Breast epithelium (tissue), 3 donors: ENCODE measurements at regions not wholly inside any gene's neighbourhood (a gene's known extent, or its start where the extent isn't known, plus 50 kb on each side); places are given as distances from the start of the nearest gene placed in this dataset.

Experiments used
- POLR2A ChIP-seq: fragments of 450-650 bp; IDR thresholded peaks from one replicate; pipeline ENCODE4 v1.6.1; 2016; ENCODE audit warnings: antibody characterized with exemption, mild to moderate bottlenecking, moderate library complexity
- POLR2AphosphoS5 ChIP-seq, 3 donors: sonication (generic); formaldehyde crosslinking; IDR thresholded peaks; one replicate each; pipeline ENCODE4 v1.6.1; 2017; ENCODE audit warnings: antibody characterized with exemption in 3 of 3
- TF ChIP-seq, protein P1 (sequence below), 3 donors: fragments of 450-650 bp; IDR thresholded peaks; one replicate each; pipeline ENCODE4 v1.5.1; 2016 to 2017; ENCODE audit warnings: antibody characterized with exemption in 3 of 3, mild to moderate bottlenecking in 3 of 3, moderate library complexity in 3 of 3

DNA sequence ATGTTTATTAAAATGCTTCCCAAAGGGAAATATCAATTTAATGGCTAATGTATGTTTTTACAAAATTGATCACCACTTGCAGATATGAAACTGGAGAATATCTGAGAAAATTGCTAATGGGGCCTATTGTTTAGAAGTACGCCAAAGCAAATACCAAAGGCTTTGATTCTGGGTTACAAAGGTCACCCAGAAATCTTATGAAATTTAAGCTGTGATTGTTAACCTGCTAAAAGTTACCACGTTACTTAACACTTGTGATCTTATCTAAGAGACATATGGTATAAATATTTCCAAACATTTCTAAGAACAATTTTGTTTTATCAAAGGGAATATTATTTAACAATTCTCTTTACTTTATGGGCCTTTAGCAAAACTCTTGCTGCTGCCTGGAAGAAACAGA lies 383.3 kb downstream of the TFAP2A start:
- TF ChIP-seq, protein P1, sequence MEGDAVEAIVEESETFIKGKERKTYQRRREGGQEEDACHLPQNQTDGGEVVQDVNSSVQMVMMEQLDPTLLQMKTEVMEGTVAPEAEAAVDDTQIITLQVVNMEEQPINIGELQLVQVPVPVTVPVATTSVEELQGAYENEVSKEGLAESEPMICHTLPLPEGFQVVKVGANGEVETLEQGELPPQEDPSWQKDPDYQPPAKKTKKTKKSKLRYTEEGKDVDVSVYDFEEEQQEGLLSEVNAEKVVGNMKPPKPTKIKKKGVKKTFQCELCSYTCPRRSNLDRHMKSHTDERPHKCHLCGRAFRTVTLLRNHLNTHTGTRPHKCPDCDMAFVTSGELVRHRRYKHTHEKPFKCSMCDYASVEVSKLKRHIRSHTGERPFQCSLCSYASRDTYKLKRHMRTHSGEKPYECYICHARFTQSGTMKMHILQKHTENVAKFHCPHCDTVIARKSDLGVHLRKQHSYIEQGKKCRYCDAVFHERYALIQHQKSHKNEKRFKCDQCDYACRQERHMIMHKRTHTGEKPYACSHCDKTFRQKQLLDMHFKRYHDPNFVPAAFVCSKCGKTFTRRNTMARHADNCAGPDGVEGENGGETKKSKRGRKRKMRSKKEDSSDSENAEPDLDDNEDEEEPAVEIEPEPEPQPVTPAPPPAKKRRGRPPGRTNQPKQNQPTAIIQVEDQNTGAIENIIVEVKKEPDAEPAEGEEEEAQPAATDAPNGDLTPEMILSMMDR (IDR thresholded peaks at IDR 0.05): no peak
- TF ChIP-seq POLR2A (no peak), POLR2AphosphoS5 (IDR thresholded peaks at IDR 0.05) (no peak)
